ENCODE measurements at regions not wholly inside any gene's neighbourhood (a gene's known extent, or its start where the extent isn't known, plus 50 kb on each side); places are given as distances from the start of the nearest gene placed in this dataset.

GRCh38 chr13:26824581-26824980 lies 64.0 kb upstream of the GPR12 start:
- TF ChIP-seq CTCF (conservative IDR thresholded peaks at IDR 0.05; ENCODE audit: low read depth, low read length) (no peak), EZH2 (IDR thresholded peaks at IDR 0.05; ENCODE audit: borderline replicate concordance, low read depth, low read length, poor library complexity, severe bottlenecking) (no peak)
